HepG2 (cell line): ENCODE measurements at regions not wholly inside any gene's neighbourhood (a gene's known extent, or its start where the extent isn't known, plus 50 kb on each side); places are given as distances from the start of the nearest gene placed in this dataset.

ENCODE experiments used
- AKAP8 ChIP-seq: sonication (generic); formaldehyde crosslinking; IDR thresholded peaks from 2 replicates; pipeline ENCODE4 v1.5.1; 2020; ENCODE audit warnings: mild to moderate bottlenecking, missing genetic modification reagents
- BRF2 ChIP-seq: sonication (generic); formaldehyde crosslinking; IDR thresholded peaks from 2 replicates; pipeline ENCODE4 v1.8.1; 2022; ENCODE audit warnings: mild to moderate bottlenecking, missing genetic modification reagents
- ERF ChIP-seq: IDR thresholded peaks from 2 replicates; pipeline ENCODE4 v1.6.1; 2018; ENCODE audit warnings: missing biosample characterization, missing genetic modification reagents
- GLMP ChIP-seq: sonication (generic); formaldehyde crosslinking; IDR thresholded peaks from 2 replicates; pipeline ENCODE4 v1.9.0; 2021; ENCODE audit warnings: missing genetic modification reagents, mild to moderate bottlenecking, borderline replicate concordance
- RFX1 ChIP-seq: fragments of 450-650 bp; IDR thresholded peaks from 2 replicates; pipeline ENCODE4 v1.6.1; 2017
- TOPORS ChIP-seq: sonication (generic); formaldehyde crosslinking; IDR thresholded peaks from 2 replicates; pipeline ENCODE4 v1.8.0; 2023; ENCODE audit warnings: mild to moderate bottlenecking, missing genetic modification reagents
- ZFP82 ChIP-seq: sonication (generic); formaldehyde crosslinking; IDR thresholded peaks from 2 replicates; pipeline ENCODE4 v1.5.1; 2020; ENCODE audit warnings: mild to moderate bottlenecking, missing genetic modification reagents, borderline replicate concordance
- ZNF17 ChIP-seq: sonication (generic); formaldehyde crosslinking; IDR thresholded peaks from 2 replicates; pipeline ENCODE4 v1.5.0; 2020; ENCODE audit warnings: mild to moderate bottlenecking, missing genetic modification reagents
- ZSCAN9 ChIP-seq: IDR thresholded peaks from 2 replicates; pipeline ENCODE4 v1.6.1; 2016; ENCODE audit warnings: borderline replicate concordance
- ZUFSP ChIP-seq: sonication (generic); formaldehyde crosslinking; IDR thresholded peaks from 2 replicates; pipeline ENCODE4 v1.9.0; 2021; ENCODE audit warnings: missing genetic modification reagents, mild to moderate bottlenecking, borderline replicate concordance

- TF ChIP-seq AKAP8 (CRISPR knock-in tag), result no peak
- TF ChIP-seq TOPORS (CRISPR knock-in tag), result no peak
- no peak for TF ChIP-seq RFX1
- TF ChIP-seq BRF2 (CRISPR knock-in tag), result no peak
- no peak for TF ChIP-seq ZSCAN9 (CRISPR knock-in tag)
- TF ChIP-seq ZFP82 (CRISPR knock-in tag), result no peak
- TF ChIP-seq ERF (CRISPR knock-in tag), result no peak
- no peak for TF ChIP-seq ZNF17 (CRISPR knock-in tag)
- no peak for TF ChIP-seq ZUFSP (CRISPR knock-in tag)
- no peak for TF ChIP-seq GLMP (CRISPR knock-in tag)
Measured at GRCh38 chr10:8768852-8769251, 714.4 kb downstream of the GATA3 start (continued).
